GM23338 (cell line): ENCODE measurements at regions not wholly inside any gene's neighbourhood (a gene's known extent, or its start where the extent isn't known, plus 50 kb on each side); places are given as distances from the start of the nearest gene placed in this dataset.

Source experiments
- ATAC-seq: fragments of 200-7000 bp; cut with Tn5 transposase; 3 replicates; pipeline ENCODE4 v1.9.1; 2020
- DNase-seq: peaks from one replicate; pipeline ENCODE4 v3.0.0-alpha.2; 2015; ENCODE audit warnings: low spot score
- H2AFZ ChIP-seq: fragments of 200-600 bp; sonication (generic); 2 replicates; pipeline ENCODE4 v1.8.0; 2016; ENCODE audit warnings: antibody characterized with exemption, mild to moderate bottlenecking, moderate library complexity
- H3F3A ChIP-seq: fragments of 200-600 bp; sonication (generic); replicated peaks from 2 replicates; pipeline ENCODE4 v1.8.0; 2017; ENCODE audit warnings: antibody characterized with exemption, mixed run types, low read depth
- H3K27ac ChIP-seq: fragments of 200-600 bp; sonication (generic); 2 replicates; pipeline ENCODE4 v1.6.1; 2016; ENCODE audit warnings: low read depth
- H3K27me3 ChIP-seq: fragments of 200-600 bp; sonication (generic); 2 replicates; pipeline ENCODE4 v1.8.0; 2016; ENCODE audit warnings: mild to moderate bottlenecking, mixed run types, moderate library complexity; ENCODE audit not compliant: insufficient read depth
- H3K36me3 ChIP-seq: fragments of 200-600 bp; sonication (generic); 2 replicates; pipeline ENCODE4 v1.8.0; 2016; ENCODE audit warnings: mild to moderate bottlenecking; ENCODE audit not compliant: insufficient read depth
- H3K4me1 ChIP-seq: fragments of 200-600 bp; sonication (generic); 2 replicates; pipeline ENCODE4 v1.8.0; 2016; ENCODE audit warnings: mild to moderate bottlenecking, moderate library complexity; ENCODE audit not compliant: insufficient read depth
- H3K4me2 ChIP-seq: fragments of 200-600 bp; sonication (generic); 2 replicates; pipeline ENCODE4 v1.7.1; 2017; ENCODE audit warnings: mixed run types
- H3K4me3 ChIP-seq: fragments of 200-600 bp; sonication (generic); 2 replicates; pipeline ENCODE4 v1.6.1; 2016; ENCODE audit warnings: mixed run types
- H3K79me2 ChIP-seq: fragments of 200-600 bp; sonication (generic); replicated peaks from 2 replicates; pipeline ENCODE4 v1.8.0; 2017; ENCODE audit warnings: mild to moderate bottlenecking; ENCODE audit not compliant: insufficient read depth
- H3K9me2 ChIP-seq: fragments of 200-600 bp; sonication (generic); 2 replicates; pipeline ENCODE4 v1.8.0; 2017; ENCODE audit not compliant: insufficient read depth
- H4K20me1 ChIP-seq: fragments of 200-600 bp; sonication (generic); replicated peaks from 2 replicates; pipeline ENCODE4 v1.8.0; 2017; ENCODE audit warnings: mild to moderate bottlenecking; ENCODE audit not compliant: insufficient read depth
- H3K27ac Mint-ChIP-seq: 2 replicates; pipeline ENCODE4 v1.8.0; 2020; ENCODE audit warnings: inconsistent platforms, mild to moderate bottlenecking, moderate library complexity, mixed read lengths
- H3K27me3 Mint-ChIP-seq: 3 replicates; pipeline ENCODE4 v1.8.0; 2022; ENCODE audit warnings: low read depth, mild to moderate bottlenecking, moderate library complexity, mixed read lengths, inconsistent platforms; ENCODE audit not compliant: insufficient read depth, poor library complexity
- H3K36me3 Mint-ChIP-seq: 3 replicates; pipeline ENCODE4 v1.8.0; 2021; ENCODE audit warnings: low read depth, mild to moderate bottlenecking, inconsistent platforms, moderate library complexity, mixed read lengths
- H3K4me1 Mint-ChIP-seq: 3 replicates; pipeline ENCODE4 v1.8.0; 2020; ENCODE audit warnings: mild to moderate bottlenecking, inconsistent platforms, mixed read lengths
- H3K4me3 Mint-ChIP-seq: 3 replicates; pipeline ENCODE4 v1.8.0; 2021; ENCODE audit warnings: moderate library complexity, mild to moderate bottlenecking, inconsistent platforms, mixed read lengths
- H3K9me3 Mint-ChIP-seq: 3 replicates; pipeline ENCODE4 v1.8.0; 2020; ENCODE audit warnings: moderate library complexity, mild to moderate bottlenecking, inconsistent platforms, mixed read lengths
- ETS1 ChIP-seq: IDR thresholded peaks from 2 replicates; pipeline ENCODE4 v1.6.1; 2016; ENCODE audit warnings: antibody characterized with exemption
- EZH2 ChIP-seq: fragments of 200-600 bp; sonication (generic); IDR thresholded peaks from one replicate; pipeline ENCODE4 v1.8.0; 2017; ENCODE audit warnings: antibody characterized with exemption, mild to moderate bottlenecking, low read depth; ENCODE audit not compliant: unreplicated experiment
- EZH2phosphoT487 ChIP-seq: fragments of 200-600 bp; sonication (generic); IDR thresholded peaks from one replicate; pipeline ENCODE4 v1.8.1; 2018; ENCODE audit warnings: antibody characterized with exemption; ENCODE audit not compliant: unreplicated experiment
- JUNB ChIP-seq: IDR thresholded peaks from one replicate; pipeline ENCODE4 v1.6.1; 2016; ENCODE audit warnings: antibody characterized with exemption; ENCODE audit not compliant: unreplicated experiment
- NANOG ChIP-seq: IDR thresholded peaks from 2 replicates; pipeline ENCODE4 v1.6.1; 2016; ENCODE audit warnings: antibody characterized with exemption, borderline replicate concordance
- POLR2AphosphoS5 ChIP-seq: IDR thresholded peaks from 2 replicates; pipeline ENCODE4 v1.6.1; 2016; ENCODE audit warnings: antibody characterized with exemption, low read depth
- REST ChIP-seq: IDR thresholded peaks from one replicate; pipeline ENCODE4 v1.6.1; 2018; ENCODE audit warnings: antibody characterized with exemption; ENCODE audit not compliant: unreplicated experiment
- STAT1 ChIP-seq: IDR thresholded peaks from one replicate; pipeline ENCODE4 v1.6.1; 2016; ENCODE audit warnings: antibody characterized with exemption; ENCODE audit not compliant: unreplicated experiment
- ZNF114 ChIP-seq: fragments of 250-450 bp; sonication (Bioruptor Pico); IDR thresholded peaks from 2 replicates; pipeline ENCODE4 v1.5.0; 2020; ENCODE audit warnings: mild to moderate bottlenecking, moderate library complexity
- ZNF331 ChIP-seq: fragments of 250-450 bp; sonication (Bioruptor Pico); IDR thresholded peaks from 2 replicates; pipeline ENCODE4 v1.5.0; 2020; ENCODE audit warnings: low read depth, mild to moderate bottlenecking, moderate library complexity
- ZNF462 ChIP-seq: fragments of 250-450 bp; sonication (Bioruptor Pico); IDR thresholded peaks from 2 replicates; pipeline ENCODE4 v1.5.0; 2020; ENCODE audit warnings: mild to moderate bottlenecking, moderate library complexity

- TF ChIP-seq ZNF114 = no peak
- no peaks in the 10 kb centered on the region for H3K79me2 ChIP-seq
- H3K36me3 ChIP-seq = no peaks in the 10 kb centered on the region
- Mint-ChIP-seq H3K4me3 (no peak overlapping the region), H3K9me3 (peaks cover 76% of the 10 kb centered on the region), H3K36me3 (no peaks in the 10 kb centered on the region), H3K27me3 (no peaks in the 10 kb centered on the region), H3K27ac (no peak overlapping the region), H3K4me1 (no peaks in the 10 kb centered on the region)
- H4K20me1 ChIP-seq = no peaks in the 10 kb centered on the region
- no peaks in the 10 kb centered on the region for H3K4me1 ChIP-seq
- no peak overlapping the region for H3K4me3 ChIP-seq
- H2AFZ ChIP-seq = no peak overlapping the region
- no peaks in the 10 kb centered on the region for H3K27me3 ChIP-seq
- H3F3A ChIP-seq = no peaks in the 10 kb centered on the region
- H3K4me2 ChIP-seq = no peak overlapping the region
- no peak overlapping the region for H3K27ac ChIP-seq
- no peak for DNase-seq
- no peak for ATAC-seq
- no peaks in the 10 kb centered on the region for H3K9me2 ChIP-seq
These were observed 247.2 kb downstream of the RPS4Y2 start for GRCh38 chrY:21003059-21003458.

- H3K4me1 Mint-ChIP-seq = no peaks in the 10 kb centered on the region
These were observed 249.6 kb downstream of the RPS4Y2 start for GRCh38 chrY:21005531-21005930.

More at GRCh38 chrY:21005531-21005930, 249.6 kb downstream of the RPS4Y2 start:
- Histone ChIP-seq H3F3A (no peaks in the 10 kb centered on the region), H3K4me3 (no peak overlapping the region), H3K27me3 (no peaks in the 10 kb centered on the region), H3K27ac (no peak overlapping the region), H3K4me2 (no peak overlapping the region), H4K20me1 (no peaks in the 10 kb centered on the region), H3K4me1 (no peaks in the 10 kb centered on the region), H3K36me3 (no peaks in the 10 kb centered on the region), H2AFZ (no peak overlapping the region), H3K79me2 (no peaks in the 10 kb centered on the region), H3K9me2 (no peaks in the 10 kb centered on the region)
- H3K27ac Mint-ChIP-seq = no peak overlapping the region
- H3K9me3 Mint-ChIP-seq = peaks cover 63% of the 10 kb centered on the region
- H3K36me3 Mint-ChIP-seq = no peaks in the 10 kb centered on the region
- no peak overlapping the region for H3K4me3 Mint-ChIP-seq
- ATAC-seq (no peak), DNase-seq (no peak)
- TF ChIP-seq ZNF462 (CRISPR knock-in tag) (no peak), REST (no peak), ZNF114 (no peak), NANOG (no peak), EZH2 (no peak), JUNB (no peak), STAT1 (no peak), EZH2phosphoT487 (no peak), ETS1 (no peak), POLR2AphosphoS5 (no peak), ZNF331 (CRISPR knock-in tag) (no peak)
- no peaks in the 10 kb centered on the region for H3K27me3 Mint-ChIP-seq
